Spleen (tissue), 11 donors: ENCODE measurements at regions not wholly inside any gene's neighbourhood (a gene's known extent, or its start where the extent isn't known, plus 50 kb on each side); places are given as distances from the start of the nearest gene placed in this dataset.
"Not testable (repeated sequence)": the region's sequence is repeated elsewhere in the genome, so short reads cannot be mapped to it uniquely, and the experiment has no call there.

ENCODE experiments used
- DNase-seq: peaks from one replicate; pipeline ENCODE4 v3.0.0-alpha.2; 2020
- H3K27ac ChIP-seq, 8 donors: fragments of 200-600 bp; sonication (generic) in 7 of 8; 1 replicate in 4 of 8; 2 replicates in 4 of 8; pipeline versions ENCODE4 v1.5.0 to v1.8.0; 2016 to 2021; ENCODE audit warnings: inconsistent platforms in 4 of 8, mild to moderate bottlenecking in 4 of 8, moderate library complexity in 1 of 8
- H3K27me3 ChIP-seq, 7 donors: fragments of 200-600 bp; sonication (generic) in 6 of 7; replicated peaks in 1 of 7; 1 replicate in 4 of 7; 2 replicates in 3 of 7; pipeline versions ENCODE4 v1.5.0 to v1.8.0; 2016 to 2021; ENCODE audit warnings: inconsistent platforms in 3 of 7, mild to moderate bottlenecking in 1 of 7
- H3K36me3 ChIP-seq, 6 donors: fragments of 200-600 bp; sonication (generic) in 5 of 6; 1 replicate in 4 of 6; 2 replicates in 2 of 6; pipeline versions ENCODE4 v1.5.0 to v1.8.0; 2016 to 2021; ENCODE audit warnings: inconsistent platforms in 2 of 6
- H3K4me1 ChIP-seq, 6 donors: fragments of 200-600 bp; sonication (generic) in 5 of 6; 1 replicate in 3 of 6; 2 replicates in 3 of 6; pipeline versions ENCODE4 v1.5.0 to v1.8.0; 2016 to 2021; ENCODE audit warnings: inconsistent platforms in 3 of 6
- H3K4me3 ChIP-seq, 8 donors: fragments of 200-600 bp; sonication (generic) in 7 of 8; 1 replicate in 4 of 8; 2 replicates in 4 of 8; pipeline versions ENCODE4 v1.5.0 to v1.8.0; 2016 to 2021; ENCODE audit warnings: inconsistent platforms in 4 of 8, mild to moderate bottlenecking in 4 of 8, moderate library complexity in 2 of 8
- H3K9me3 ChIP-seq, 8 donors: fragments of 200-600 bp; sonication (generic) in 7 of 8; 1 replicate in 4 of 8; 2 replicates in 4 of 8; pipeline versions ENCODE4 v1.5.0 to v1.8.0; 2016 to 2021; ENCODE audit warnings: inconsistent platforms in 4 of 8
- POLR2A ChIP-seq, 3 donors: fragments of 450-650 bp; IDR thresholded peaks; one replicate each; pipeline ENCODE4 v1.5.1; 2017; ENCODE audit warnings: antibody characterized with exemption in 3 of 3, mild to moderate bottlenecking in 1 of 3
- POLR2AphosphoS5 ChIP-seq, 3 donors: sonication (generic); formaldehyde crosslinking; IDR thresholded peaks; one replicate each; pipeline ENCODE4 v1.5.1; 2017; ENCODE audit warnings: antibody characterized with exemption in 3 of 3
- WGBS, 5 donors: extraction: QIAGEN DNeasy Blood & Tissue Kit in 3 of 5; methylation state at CpG; one replicate each; pipeline versions ENCODE4 v1.1.5 to v1.1.7; 2013 to 2018; 5-methylcytosine and 5-hydroxymethylcytosine counted together
- intact Hi-C: fragments of 100-400 bp; cut with DNase I; formaldehyde crosslinking; loops from one replicate; pipeline ENCODE4 v1.15.0; 2023; ENCODE audit warnings: low total_unique reads
- small RNA-seq, 4 donors: library from RNA; depleted of rRNA; stranded (forward); fragments of <200 nt; gene quantifications; one replicate each; pipeline ENCODE3, GENCODE V24; 2016
- TF ChIP-seq, protein P1 (sequence below), 11 experiments: fragments of 200-600 bp in 7 of 11; fragments of 450-650 bp in 4 of 11; sonication (generic) in 4 of 11; IDR thresholded peaks in 8 of 11; conservative IDR thresholded peaks in 3 of 11; 1 replicate in 7 of 11; 2 replicates in 4 of 11; pipeline versions ENCODE4 v1.4.0 to v1.8.0; 2016 to 2021; ENCODE audit warnings: antibody characterized with exemption in 11 of 11, inconsistent platforms in 4 of 11, mild to moderate bottlenecking in 1 of 11
- donor health status: healthy with polysubstance abuse.
- donor health status: DM: no; HTN: no; CAD: no; lungs with moderate emphysema.
- donor health status: DM: no; HTN: no; CAD: no.
- donor health status: Bipolar disorder and iron deficiency.
- donor health status: healthy.
- donor health status: DM: no; HTN: no; CAD: no.
- donor health status: DM: yes; HTN: yes; CAD: no.

DNA sequence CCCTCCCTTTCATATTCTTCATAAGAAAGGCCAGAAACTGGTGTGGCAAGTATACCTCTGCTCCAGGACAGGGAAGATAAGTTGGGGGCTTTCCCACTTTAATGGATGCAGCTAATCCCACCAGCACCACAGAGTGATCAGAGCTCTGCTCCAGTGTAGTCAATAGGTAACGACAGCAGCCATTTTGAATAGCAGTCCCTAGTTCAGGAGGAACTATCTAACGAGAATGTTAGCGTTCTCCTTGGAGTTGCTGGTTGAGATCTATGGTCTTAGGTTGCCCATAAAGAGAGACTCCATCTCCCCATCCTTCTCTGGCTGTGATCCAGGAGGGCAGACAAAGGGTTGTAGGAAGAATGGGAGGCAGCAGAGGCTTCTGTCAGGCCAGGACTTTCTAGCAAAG, 64.0 kb upstream of the CCDC90B start:
- H3K9me3 ChIP-seq = no peaks in the 10 kb centered on the region
- DNase-seq = no peak
- no peaks in the 10 kb centered on the region for H3K4me1 ChIP-seq
- no peak overlapping the region for H3K27ac ChIP-seq
- no peak overlapping the region for H3K4me3 ChIP-seq
- no peaks in the 10 kb centered on the region for H3K36me3 ChIP-seq
- TF ChIP-seq, protein P1, sequence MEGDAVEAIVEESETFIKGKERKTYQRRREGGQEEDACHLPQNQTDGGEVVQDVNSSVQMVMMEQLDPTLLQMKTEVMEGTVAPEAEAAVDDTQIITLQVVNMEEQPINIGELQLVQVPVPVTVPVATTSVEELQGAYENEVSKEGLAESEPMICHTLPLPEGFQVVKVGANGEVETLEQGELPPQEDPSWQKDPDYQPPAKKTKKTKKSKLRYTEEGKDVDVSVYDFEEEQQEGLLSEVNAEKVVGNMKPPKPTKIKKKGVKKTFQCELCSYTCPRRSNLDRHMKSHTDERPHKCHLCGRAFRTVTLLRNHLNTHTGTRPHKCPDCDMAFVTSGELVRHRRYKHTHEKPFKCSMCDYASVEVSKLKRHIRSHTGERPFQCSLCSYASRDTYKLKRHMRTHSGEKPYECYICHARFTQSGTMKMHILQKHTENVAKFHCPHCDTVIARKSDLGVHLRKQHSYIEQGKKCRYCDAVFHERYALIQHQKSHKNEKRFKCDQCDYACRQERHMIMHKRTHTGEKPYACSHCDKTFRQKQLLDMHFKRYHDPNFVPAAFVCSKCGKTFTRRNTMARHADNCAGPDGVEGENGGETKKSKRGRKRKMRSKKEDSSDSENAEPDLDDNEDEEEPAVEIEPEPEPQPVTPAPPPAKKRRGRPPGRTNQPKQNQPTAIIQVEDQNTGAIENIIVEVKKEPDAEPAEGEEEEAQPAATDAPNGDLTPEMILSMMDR (IDR thresholded peaks at IDR 0.05 in 8 of 11, conservative IDR thresholded peaks at IDR 0.05 in 3 of 11) = no peak
- TF ChIP-seq POLR2AphosphoS5 (IDR thresholded peaks at IDR 0.05) (no peak), POLR2A (IDR thresholded peaks at IDR 0.05) (no peak)
- intact Hi-C loops = no loop called here
- no peaks in the 10 kb centered on the region for H3K27me3 ChIP-seq
- 89 to 98% (median 96%) methylated on average over 3 of the region's 3 CpGs for WGBS, 5 donors

DNA sequence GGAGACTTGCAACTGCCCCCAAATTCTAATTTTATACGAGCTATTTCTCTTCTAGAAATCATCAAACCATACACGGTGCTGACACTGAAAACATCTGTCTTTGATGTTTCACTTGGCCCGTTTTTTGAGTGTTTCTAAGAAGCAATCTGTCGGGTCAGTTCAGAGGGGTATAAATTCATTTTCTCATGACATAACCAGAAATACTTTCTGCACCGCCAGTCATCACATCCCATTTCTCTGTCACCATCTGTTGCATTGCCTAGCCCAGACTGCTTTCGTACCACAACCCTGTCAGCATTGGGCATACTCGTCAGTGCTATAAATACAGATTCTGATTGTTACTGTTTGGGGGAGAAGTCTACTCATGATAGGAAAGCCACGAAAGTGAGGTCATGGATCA, 63.1 kb upstream of the CCDC90B start:
- Histone ChIP-seq H3K4me1 (no peaks in the 10 kb centered on the region), H3K27me3 (no peaks in the 10 kb centered on the region), H3K4me3 (no peak overlapping the region), H3K36me3 (no peaks in the 10 kb centered on the region), H3K27ac (no peak overlapping the region), H3K9me3 (no peaks in the 10 kb centered on the region)
- 65 to 80% (median 77%) methylated on average over 8 of the region's 8 CpGs for WGBS, 5 donors
- intact Hi-C loops = no loop called here
- DNase-seq = no peak
- TF ChIP-seq, protein P1 (IDR thresholded peaks at IDR 0.05 in 8 of 11, conservative IDR thresholded peaks at IDR 0.05 in 3 of 11) = no peak
- TF ChIP-seq POLR2AphosphoS5 (IDR thresholded peaks at IDR 0.05) (no peak), POLR2A (IDR thresholded peaks at IDR 0.05) (no peak)

DNA sequence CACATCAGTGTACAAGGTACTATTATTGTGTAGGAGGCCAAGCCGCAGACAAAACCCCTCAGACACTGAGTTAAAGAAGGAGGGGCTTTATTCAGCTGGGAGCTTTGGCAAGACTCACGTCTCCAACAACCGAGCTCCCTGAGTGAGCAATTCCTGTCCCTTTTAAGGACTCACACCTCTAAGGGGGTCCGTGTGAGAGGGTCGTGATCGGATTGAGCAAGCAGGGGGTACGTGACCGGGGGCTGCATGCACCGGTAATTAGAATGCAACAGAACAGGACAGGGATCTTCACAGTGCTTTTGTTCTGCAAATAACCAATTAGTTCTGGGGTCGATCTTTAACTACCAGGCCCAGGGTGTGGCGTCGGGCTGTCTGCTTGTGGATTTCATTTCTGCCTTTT, 60.5 kb upstream of the CCDC90B start:
- H3K27me3 ChIP-seq, H3K4me1 ChIP-seq, DNase-seq, intact Hi-C loops, H3K4me3 ChIP-seq, H3K27ac ChIP-seq, H3K36me3 ChIP-seq, H3K9me3 ChIP-seq: not testable (repeated sequence)
- 78 to 93% (median 88%) methylated on average over 12 of the region's 12 CpGs for WGBS, 5 donors

DNA sequence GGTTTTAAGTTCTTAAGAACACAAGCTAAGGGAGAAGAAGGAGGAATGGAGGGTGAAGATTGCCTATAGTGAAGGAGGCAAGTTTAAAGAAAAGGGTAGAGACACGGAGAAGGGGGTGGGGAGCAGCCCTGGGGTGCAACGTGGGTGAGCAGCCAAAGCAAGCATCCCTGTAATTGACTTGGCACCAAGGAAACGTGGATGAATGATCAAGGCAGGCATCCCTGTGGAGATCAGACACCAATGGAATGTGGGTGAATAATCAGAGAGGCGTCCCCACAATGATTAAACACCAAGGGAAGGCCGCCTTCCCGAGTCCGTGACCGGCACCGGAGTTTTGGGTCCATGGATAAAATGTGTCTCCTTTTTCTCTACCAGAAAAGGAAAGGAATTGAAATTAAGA, 58.4 kb upstream of the CCDC90B start:
- H3K27ac ChIP-seq, H3K27me3 ChIP-seq, intact Hi-C loops, H3K4me1 ChIP-seq, H3K9me3 ChIP-seq, H3K36me3 ChIP-seq, DNase-seq, H3K4me3 ChIP-seq: not testable (repeated sequence)
- WGBS, 5 donors = 85 to 89% (median 88%) methylated on average over 9 of the region's 9 CpGs

DNA sequence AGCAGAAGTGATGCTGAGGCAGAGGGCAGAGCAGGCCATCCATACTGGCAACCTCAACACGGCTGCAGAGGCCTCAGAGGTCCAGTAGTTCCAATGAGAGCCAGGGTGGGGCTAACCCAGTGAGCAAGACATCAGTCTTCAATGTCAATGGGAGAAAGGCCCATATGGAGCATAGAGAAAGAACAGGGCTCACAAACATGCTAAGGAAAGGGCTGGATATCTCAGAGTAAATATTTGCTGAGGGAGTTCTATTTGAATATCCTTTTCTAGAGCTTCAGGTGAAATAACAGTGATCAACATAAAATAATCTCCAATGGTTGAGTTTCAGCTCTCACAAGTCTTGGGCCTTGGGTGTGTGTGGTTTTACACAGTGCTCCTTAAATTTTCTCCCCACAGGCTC, 50.8 kb upstream of the CCDC90B start:
- WGBS, 5 donors = 7 to 72% (median 50%) methylated on average over 1 of the region's 1 CpG
- DNase-seq = no peak
- Histone ChIP-seq H3K27me3 (peaks cover 0 to 3% (median 0%) of the 10 kb centered on the region in 7 donors), H3K4me3 (no peak overlapping the region), H3K9me3 (no peaks in the 10 kb centered on the region), H3K4me1 (no peaks in the 10 kb centered on the region), H3K36me3 (no peaks in the 10 kb centered on the region), H3K27ac (no peak overlapping the region)
- TF ChIP-seq, protein P1 (IDR thresholded peaks at IDR 0.05 in 8 of 11, conservative IDR thresholded peaks at IDR 0.05 in 3 of 11) = no peak
- TF ChIP-seq POLR2AphosphoS5 (IDR thresholded peaks at IDR 0.05) (no peak), POLR2A (IDR thresholded peaks at IDR 0.05) (no peak)
- intact Hi-C loops = no loop called here

Small RNA genes in the stretch of these regions (small RNA-seq; reads per million reads assigned to genes)
- 0 reads per million in 4 donors for gene RF01974
